Stomach (tissue), 8 donors: ENCODE measurements at regions not wholly inside any gene's neighbourhood (a gene's known extent, or its start where the extent isn't known, plus 50 kb on each side); places are given as distances from the start of the nearest gene placed in this dataset.

Experiments used
- DNase-seq, 2 donors: peaks; one replicate each; pipeline versions ENCODE4 v3.0.0 to v3.0.0-alpha.2; 2013 to 2019
- H3K27ac ChIP-seq, 5 donors: fragments of 200-600 bp in 4 of 5; sonication (generic) in 4 of 5; one replicate each; pipeline ENCODE4 v1.5.1; 2013 to 2019; ENCODE audit warnings: mild to moderate bottlenecking in 1 of 5, moderate library complexity in 1 of 5
- H3K27me3 ChIP-seq, 3 donors: fragments of 200-600 bp; sonication (generic); one replicate each; pipeline ENCODE4 v1.5.1; 2017 to 2019; ENCODE audit warnings: mixed run types in 1 of 3
- H3K36me3 ChIP-seq, 4 donors: fragments of 200-600 bp; sonication (generic); 1 replicate in 3 of 4; 2 replicates in 1 of 4; pipeline ENCODE4 v1.5.1; 2016 to 2019
- H3K4me1 ChIP-seq, 4 donors: fragments of 200-600 bp; sonication (generic); one replicate each; pipeline ENCODE4 v1.5.1; 2016 to 2019
- H3K4me3 ChIP-seq, 4 donors: fragments of 200-600 bp; sonication (generic) in 3 of 4; one replicate each; pipeline ENCODE4 v1.5.1; 2016 to 2019; ENCODE audit warnings: mild to moderate bottlenecking in 1 of 4
- H3K9me3 ChIP-seq, 4 donors: fragments of 200-600 bp; sonication (generic); one replicate each; pipeline ENCODE4 v1.5.1; 2016 to 2019
- EP300 ChIP-seq: sonication (generic); formaldehyde crosslinking; IDR thresholded peaks from one replicate; pipeline ENCODE4 v1.6.1; 2017; ENCODE audit warnings: antibody characterized with exemption
- POLR2A ChIP-seq, 4 donors: fragments of 450-650 bp; IDR thresholded peaks; one replicate each; pipeline ENCODE4 v1.6.1; 2016; ENCODE audit warnings: antibody characterized with exemption in 4 of 4, control low read depth in 2 of 4, mild to moderate bottlenecking in 1 of 4, moderate library complexity in 1 of 4
- POLR2AphosphoS5 ChIP-seq, 3 donors: sonication (generic); formaldehyde crosslinking; IDR thresholded peaks; one replicate each; pipeline ENCODE4 v1.6.1; 2016; ENCODE audit warnings: antibody characterized with exemption in 3 of 3
- WGBS, 5 donors: extraction: QIAGEN DNeasy Blood & Tissue Kit in 3 of 5; methylation state at CpG; one replicate each; pipeline versions ENCODE4 v1.1.5 to v1.1.7; 2013 to 2018; 5-methylcytosine and 5-hydroxymethylcytosine counted together
- intact Hi-C: fragments of 100-400 bp; cut with DNase I; formaldehyde crosslinking; loops from one replicate; pipeline ENCODE4 v1.15.1; 2023; ENCODE audit warnings: low total_unique reads
- TF ChIP-seq, protein P1 (sequence below), 7 experiments: fragments of 450-650 bp in 4 of 7; fragments of 200-600 bp in 3 of 7; sonication (generic) in 3 of 7; IDR thresholded peaks; one replicate each; pipeline ENCODE4 v1.5.1; 2016 to 2019; ENCODE audit warnings: antibody characterized with exemption in 7 of 7, control low read depth in 2 of 7, mild to moderate bottlenecking in 1 of 7
- donor health status: healthy with polysubstance abuse.
- donor health status: Bipolar disorder and iron deficiency.
- donor health status: healthy.

DNA sequence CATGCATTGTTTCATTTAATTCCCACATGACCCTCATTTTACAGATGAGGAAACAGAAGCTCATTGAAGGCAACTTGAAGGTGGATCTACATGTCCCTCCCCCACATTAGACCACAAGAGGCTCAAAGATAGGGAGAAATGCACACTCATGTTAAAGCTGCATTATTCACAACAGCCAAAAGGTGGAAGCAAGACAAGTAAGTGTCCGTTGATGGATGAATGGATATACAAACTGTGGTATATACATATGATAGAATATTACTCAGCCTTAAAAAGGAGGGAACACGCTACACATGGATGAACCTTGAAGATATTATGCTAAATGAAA lies 149.7 kb upstream of the JUN start:
- intact Hi-C loops: no loop called here
- WGBS, 5 donors: 91 to 97% (median 93%) methylated on average over 2 of the region's 2 CpGs
- Histone ChIP-seq H3K27ac (peak overlapping the region; percentile 42 to 83 (median 75)), H3K4me1 (peaks cover 5 to 41% (median 21%) of the 10 kb centered on the region in 4 donors), H3K4me3 (no peak overlapping the region), H3K9me3 (no peaks in the 10 kb centered on the region), H3K36me3 (no peaks in the 10 kb centered on the region), H3K27me3 (no peaks in the 10 kb centered on the region)
- DNase-seq: no peak
- TF ChIP-seq EP300 (no peak), POLR2A (IDR thresholded peaks at IDR 0.05) (no peak), POLR2AphosphoS5 (IDR thresholded peaks at IDR 0.05) (no peak)
- TF ChIP-seq, protein P1, sequence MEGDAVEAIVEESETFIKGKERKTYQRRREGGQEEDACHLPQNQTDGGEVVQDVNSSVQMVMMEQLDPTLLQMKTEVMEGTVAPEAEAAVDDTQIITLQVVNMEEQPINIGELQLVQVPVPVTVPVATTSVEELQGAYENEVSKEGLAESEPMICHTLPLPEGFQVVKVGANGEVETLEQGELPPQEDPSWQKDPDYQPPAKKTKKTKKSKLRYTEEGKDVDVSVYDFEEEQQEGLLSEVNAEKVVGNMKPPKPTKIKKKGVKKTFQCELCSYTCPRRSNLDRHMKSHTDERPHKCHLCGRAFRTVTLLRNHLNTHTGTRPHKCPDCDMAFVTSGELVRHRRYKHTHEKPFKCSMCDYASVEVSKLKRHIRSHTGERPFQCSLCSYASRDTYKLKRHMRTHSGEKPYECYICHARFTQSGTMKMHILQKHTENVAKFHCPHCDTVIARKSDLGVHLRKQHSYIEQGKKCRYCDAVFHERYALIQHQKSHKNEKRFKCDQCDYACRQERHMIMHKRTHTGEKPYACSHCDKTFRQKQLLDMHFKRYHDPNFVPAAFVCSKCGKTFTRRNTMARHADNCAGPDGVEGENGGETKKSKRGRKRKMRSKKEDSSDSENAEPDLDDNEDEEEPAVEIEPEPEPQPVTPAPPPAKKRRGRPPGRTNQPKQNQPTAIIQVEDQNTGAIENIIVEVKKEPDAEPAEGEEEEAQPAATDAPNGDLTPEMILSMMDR (IDR thresholded peaks at IDR 0.05): no peak

DNA sequence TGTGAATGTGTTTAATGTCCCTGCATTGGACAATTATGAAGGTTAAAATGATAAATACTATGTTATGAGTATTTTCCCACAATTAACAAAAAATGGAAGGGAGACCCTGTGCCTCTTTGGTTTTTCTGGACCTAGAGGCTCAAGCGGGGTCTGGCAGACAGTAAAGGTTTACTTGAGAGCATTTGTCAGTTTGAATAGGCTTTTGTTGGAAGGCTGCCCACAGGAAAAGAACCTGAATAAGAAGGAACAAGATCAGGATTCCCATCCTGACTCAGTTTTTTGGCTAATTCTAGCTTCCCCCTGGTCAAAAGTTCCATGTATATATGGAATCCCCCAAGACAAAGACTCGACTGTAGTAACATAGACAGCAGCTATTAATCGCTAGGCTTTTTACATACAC lies 150.9 kb upstream of the JUN start:
- H3K27ac ChIP-seq: no peak overlapping the region
- H3K36me3 ChIP-seq: no peaks in the 10 kb centered on the region
- H3K4me3 ChIP-seq: no peak overlapping the region
- no peak for TF ChIP-seq POLR2A (IDR thresholded peaks at IDR 0.05)
- no peak for TF ChIP-seq POLR2AphosphoS5 (IDR thresholded peaks at IDR 0.05)
- TF ChIP-seq, protein P1 (IDR thresholded peaks at IDR 0.05): no peak
- TF ChIP-seq EP300: no peak
- intact Hi-C loops: no loop called here
- 78 to 90% (median 86%) methylated on average over 3 of the region's 3 CpGs for WGBS, 5 donors
- H3K27me3 ChIP-seq: no peaks in the 10 kb centered on the region
- H3K4me1 ChIP-seq: peaks cover under 1 to 29% (median 14%) of the 10 kb centered on the region in 4 donors
- DNase-seq: no peak
- no peaks in the 10 kb centered on the region for H3K9me3 ChIP-seq

- DNase-seq: no peak
- WGBS, 5 donors: 90 to 96% (median 95%) methylated on average over 2 of the region's 2 CpGs
- no peak overlapping the region for H3K27ac ChIP-seq
- H3K9me3 ChIP-seq: no peaks in the 10 kb centered on the region
- H3K4me1 ChIP-seq: peaks cover 10 to 32% (median 18%) of the 10 kb centered on the region in 4 donors
- intact Hi-C loops: no loop called here
- H3K36me3 ChIP-seq: no peaks in the 10 kb centered on the region
- TF ChIP-seq POLR2AphosphoS5 (IDR thresholded peaks at IDR 0.05) (no peak), EP300 (no peak), POLR2A (IDR thresholded peaks at IDR 0.05) (no peak)
- TF ChIP-seq, protein P1 (IDR thresholded peaks at IDR 0.05): no peak
- H3K27me3 ChIP-seq: no peaks in the 10 kb centered on the region
- no peak overlapping the region for H3K4me3 ChIP-seq
Measured at GRCh38 chr1:58936973-58937372, 153.1 kb upstream of the JUN start.

GRCh38 chr1:58939146-58939545 lies 155.3 kb upstream of the JUN start:
- TF ChIP-seq, protein P1 (IDR thresholded peaks at IDR 0.05): no peak
- TF ChIP-seq EP300 (no peak), POLR2AphosphoS5 (IDR thresholded peaks at IDR 0.05) (no peak)
- intact Hi-C loops: no loop called here
- H3K4me3 ChIP-seq: no peak overlapping the region
- no peak for DNase-seq
- H3K27ac ChIP-seq: no peak overlapping the region
- WGBS, 5 donors: 61 to 88% (median 64%) methylated on average over 2 of the region's 2 CpGs
- no peaks in the 10 kb centered on the region for H3K9me3 ChIP-seq
- H3K4me1 ChIP-seq: peaks cover 12 to 33% (median 27%) of the 10 kb centered on the region in 4 donors
- no peaks in the 10 kb centered on the region for H3K36me3 ChIP-seq
- H3K27me3 ChIP-seq: no peaks in the 10 kb centered on the region
